Lower lobe of right lung (tissue), 2 donors: ENCODE measurements at regions not wholly inside any gene's neighbourhood (a gene's known extent, or its start where the extent isn't known, plus 50 kb on each side); places are given as distances from the start of the nearest gene placed in this dataset.

ENCODE experiments used
- ATAC-seq, 2 donors: fragments of 200-7000 bp; cut with Tn5 transposase; one replicate each; pipeline ENCODE4 v1.9.1; 2020 to 2022; ENCODE audit warnings: mild to moderate bottlenecking in 2 of 2, moderate library complexity in 2 of 2
- DNase-seq: peaks from one replicate; pipeline ENCODE4 v3.0.0-alpha.2; 2020
- H3K27ac ChIP-seq: fragments of 200-600 bp; one replicate; pipeline ENCODE4 v1.8.0; 2022
- H3K27me3 ChIP-seq: fragments of 200-600 bp; one replicate; pipeline ENCODE4 v1.8.0; 2022; ENCODE audit warnings: low read depth
- H3K36me3 ChIP-seq: fragments of 200-600 bp; one replicate; pipeline ENCODE4 v1.8.0; 2022; ENCODE audit warnings: mild to moderate bottlenecking
- H3K4me1 ChIP-seq: fragments of 200-600 bp; one replicate; pipeline ENCODE4 v1.8.0; 2022
- H3K4me3 ChIP-seq: fragments of 200-600 bp; one replicate; pipeline ENCODE4 v1.8.0; 2022; ENCODE audit warnings: mild to moderate bottlenecking
- H3K9me3 ChIP-seq: fragments of 200-600 bp; one replicate; pipeline ENCODE4 v1.8.0; 2022
- CTCF ChIP-seq: fragments of 200-600 bp; IDR thresholded peaks from one replicate; pipeline ENCODE4 v1.8.0; 2022; ENCODE audit warnings: antibody characterized with exemption, mild to moderate bottlenecking
- intact Hi-C: fragments of 100-400 bp; cut with DNase I; formaldehyde crosslinking; loops from one replicate; pipeline ENCODE4 v1.11.0; 2022
- donor health status: DM: no; HTN: yes; CAD: no; lungs with severe emphysema.

- no peaks in the 10 kb centered on the region for H3K36me3 ChIP-seq
- no peak for ATAC-seq
- no peaks in the 10 kb centered on the region for H3K9me3 ChIP-seq
- DNase-seq = no peak
- H3K4me1 ChIP-seq = no peaks in the 10 kb centered on the region
- H3K27me3 ChIP-seq = no peaks in the 10 kb centered on the region
- TF ChIP-seq CTCF = no peak
- no peak overlapping the region for H3K27ac ChIP-seq
- H3K4me3 ChIP-seq = no peak overlapping the region
- intact Hi-C loops = no loop called here
Observed at GRCh38 chr3:167909504-167909896, 174.0 kb downstream of the SERPINI1 start.

GRCh38 chr3:167908746-167909503 is 173.4 kb downstream of the SERPINI1 start:
- Histone ChIP-seq H3K9me3 (no peaks in the 10 kb centered on the region), H3K36me3 (no peaks in the 10 kb centered on the region), H3K4me1 (no peaks in the 10 kb centered on the region), H3K27me3 (no peaks in the 10 kb centered on the region), H3K27ac (no peak overlapping the region), H3K4me3 (no peak overlapping the region)
- intact Hi-C loops = no loop called here
- TF ChIP-seq CTCF = no peak
- DNase-seq = no peak
- ATAC-seq = no peak

GRCh38 chr3:167908221-167908620 is 172.7 kb downstream of the SERPINI1 start:
- TF ChIP-seq CTCF = no peak
- no peak overlapping the region for H3K4me3 ChIP-seq
- H3K27ac ChIP-seq = no peak overlapping the region
- intact Hi-C loops = no loop called here
- ATAC-seq (no peak), DNase-seq (no peak)
- H3K9me3 ChIP-seq = no peaks in the 10 kb centered on the region
- no peaks in the 10 kb centered on the region for H3K27me3 ChIP-seq
- H3K36me3 ChIP-seq = no peaks in the 10 kb centered on the region
- no peaks in the 10 kb centered on the region for H3K4me1 ChIP-seq

- H3K27me3 ChIP-seq = no peaks in the 10 kb centered on the region
- H3K4me1 ChIP-seq = no peaks in the 10 kb centered on the region
- no peak overlapping the region for H3K27ac ChIP-seq
- TF ChIP-seq CTCF = no peak
- intact Hi-C loops = no loop called here
- no peak for DNase-seq
- H3K36me3 ChIP-seq = no peaks in the 10 kb centered on the region
- no peak for ATAC-seq
- no peaks in the 10 kb centered on the region for H3K9me3 ChIP-seq
- no peak overlapping the region for H3K4me3 ChIP-seq
Observed at GRCh38 chr3:167901138-167901537, 165.6 kb downstream of the SERPINI1 start.

- no peak for TF ChIP-seq CTCF
- ATAC-seq (no peak), DNase-seq (no peak)
- Histone ChIP-seq H3K9me3 (no peaks in the 10 kb centered on the region), H3K4me1 (no peaks in the 10 kb centered on the region), H3K4me3 (no peak overlapping the region), H3K27me3 (no peaks in the 10 kb centered on the region), H3K36me3 (no peaks in the 10 kb centered on the region), H3K27ac (no peak overlapping the region)
- intact Hi-C loops = no loop called here
Observed at GRCh38 chr3:167899093-167899492, 163.6 kb downstream of the SERPINI1 start.
